ENCODE measurements at regions not wholly inside any gene's neighbourhood (a gene's known extent, or its start where the extent isn't known, plus 50 kb on each side); places are given as distances from the start of the nearest gene placed in this dataset.

DNA sequence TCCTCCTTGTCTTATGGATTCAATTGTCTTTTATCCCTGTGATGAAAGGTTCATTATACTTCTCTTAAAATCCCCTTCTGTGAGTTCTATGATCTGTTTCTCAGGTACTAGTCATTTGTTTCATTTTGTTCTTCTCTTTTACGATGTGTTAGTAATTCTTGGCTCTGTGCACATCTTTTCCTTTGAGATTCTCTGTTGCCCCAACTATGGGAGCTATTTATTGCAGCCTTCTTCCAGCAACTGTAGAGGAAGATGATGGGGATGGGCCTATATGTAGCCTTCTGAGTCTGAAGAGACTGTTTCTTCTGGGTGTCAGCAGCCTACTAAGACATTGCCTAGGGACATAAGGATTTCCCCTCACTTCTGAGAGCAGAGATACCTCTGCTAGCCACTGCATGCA, 50.4 kb upstream of the TRERF1 start:
- TF ChIP-seq ZNF473 (tag by site-specific recombination; IDR thresholded peaks at IDR 0.05), result no peak
- TF ChIP-seq, protein P1, sequence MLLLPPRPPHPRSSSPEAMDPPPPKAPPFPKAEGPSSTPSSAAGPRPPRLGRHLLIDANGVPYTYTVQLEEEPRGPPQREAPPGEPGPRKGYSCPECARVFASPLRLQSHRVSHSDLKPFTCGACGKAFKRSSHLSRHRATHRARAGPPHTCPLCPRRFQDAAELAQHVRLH (tag by site-specific recombination; IDR thresholded peaks at IDR 0.05), result no peak
- no peak for TF ChIP-seq ZNF596 (tag by site-specific recombination; IDR thresholded peaks at IDR 0.05)
- TF ChIP-seq, protein P2, sequence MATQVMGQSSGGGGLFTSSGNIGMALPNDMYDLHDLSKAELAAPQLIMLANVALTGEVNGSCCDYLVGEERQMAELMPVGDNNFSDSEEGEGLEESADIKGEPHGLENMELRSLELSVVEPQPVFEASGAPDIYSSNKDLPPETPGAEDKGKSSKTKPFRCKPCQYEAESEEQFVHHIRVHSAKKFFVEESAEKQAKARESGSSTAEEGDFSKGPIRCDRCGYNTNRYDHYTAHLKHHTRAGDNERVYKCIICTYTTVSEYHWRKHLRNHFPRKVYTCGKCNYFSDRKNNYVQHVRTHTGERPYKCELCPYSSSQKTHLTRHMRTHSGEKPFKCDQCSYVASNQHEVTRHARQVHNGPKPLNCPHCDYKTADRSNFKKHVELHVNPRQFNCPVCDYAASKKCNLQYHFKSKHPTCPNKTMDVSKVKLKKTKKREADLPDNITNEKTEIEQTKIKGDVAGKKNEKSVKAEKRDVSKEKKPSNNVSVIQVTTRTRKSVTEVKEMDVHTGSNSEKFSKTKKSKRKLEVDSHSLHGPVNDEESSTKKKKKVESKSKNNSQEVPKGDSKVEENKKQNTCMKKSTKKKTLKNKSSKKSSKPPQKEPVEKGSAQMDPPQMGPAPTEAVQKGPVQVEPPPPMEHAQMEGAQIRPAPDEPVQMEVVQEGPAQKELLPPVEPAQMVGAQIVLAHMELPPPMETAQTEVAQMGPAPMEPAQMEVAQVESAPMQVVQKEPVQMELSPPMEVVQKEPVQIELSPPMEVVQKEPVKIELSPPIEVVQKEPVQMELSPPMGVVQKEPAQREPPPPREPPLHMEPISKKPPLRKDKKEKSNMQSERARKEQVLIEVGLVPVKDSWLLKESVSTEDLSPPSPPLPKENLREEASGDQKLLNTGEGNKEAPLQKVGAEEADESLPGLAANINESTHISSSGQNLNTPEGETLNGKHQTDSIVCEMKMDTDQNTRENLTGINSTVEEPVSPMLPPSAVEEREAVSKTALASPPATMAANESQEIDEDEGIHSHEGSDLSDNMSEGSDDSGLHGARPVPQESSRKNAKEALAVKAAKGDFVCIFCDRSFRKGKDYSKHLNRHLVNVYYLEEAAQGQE (tag by site-specific recombination; IDR thresholded peaks at IDR 0.05), result no peak
- TF ChIP-seq, protein P3, sequence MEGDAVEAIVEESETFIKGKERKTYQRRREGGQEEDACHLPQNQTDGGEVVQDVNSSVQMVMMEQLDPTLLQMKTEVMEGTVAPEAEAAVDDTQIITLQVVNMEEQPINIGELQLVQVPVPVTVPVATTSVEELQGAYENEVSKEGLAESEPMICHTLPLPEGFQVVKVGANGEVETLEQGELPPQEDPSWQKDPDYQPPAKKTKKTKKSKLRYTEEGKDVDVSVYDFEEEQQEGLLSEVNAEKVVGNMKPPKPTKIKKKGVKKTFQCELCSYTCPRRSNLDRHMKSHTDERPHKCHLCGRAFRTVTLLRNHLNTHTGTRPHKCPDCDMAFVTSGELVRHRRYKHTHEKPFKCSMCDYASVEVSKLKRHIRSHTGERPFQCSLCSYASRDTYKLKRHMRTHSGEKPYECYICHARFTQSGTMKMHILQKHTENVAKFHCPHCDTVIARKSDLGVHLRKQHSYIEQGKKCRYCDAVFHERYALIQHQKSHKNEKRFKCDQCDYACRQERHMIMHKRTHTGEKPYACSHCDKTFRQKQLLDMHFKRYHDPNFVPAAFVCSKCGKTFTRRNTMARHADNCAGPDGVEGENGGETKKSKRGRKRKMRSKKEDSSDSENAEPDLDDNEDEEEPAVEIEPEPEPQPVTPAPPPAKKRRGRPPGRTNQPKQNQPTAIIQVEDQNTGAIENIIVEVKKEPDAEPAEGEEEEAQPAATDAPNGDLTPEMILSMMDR (tag by site-specific recombination; IDR thresholded peaks at IDR 0.05), result no peak
- no peak for TF ChIP-seq ZNF843 (tag by site-specific recombination; IDR thresholded peaks at IDR 0.05)
- TF ChIP-seq ZNF24 (tag by site-specific recombination; IDR thresholded peaks at IDR 0.05), result no peak
- no peak for TF ChIP-seq SCRT1 (tag by site-specific recombination; IDR thresholded peaks at IDR 0.05; ENCODE audit: borderline replicate concordance)
- TF ChIP-seq ZFP37 (tag by site-specific recombination; IDR thresholded peaks at IDR 0.05), result no peak
- TF ChIP-seq ZNF610 (tag by site-specific recombination; IDR thresholded peaks at IDR 0.05; ENCODE audit: borderline replicate concordance), result no peak
